H1 (cell line): ENCODE measurements at regions not wholly inside any gene's neighbourhood (a gene's known extent, or its start where the extent isn't known, plus 50 kb on each side); places are given as distances from the start of the nearest gene placed in this dataset.

ENCODE experiments used
- TAF7 ChIP-seq: optimal IDR thresholded peaks from 2 replicates; pipeline ENCODE3; 2011; ENCODE audit warnings: low read depth, mild to moderate bottlenecking, inconsistent platforms, low read length, moderate library complexity, borderline replicate concordance

- no peak for TF ChIP-seq TAF7
- TF ChIP-seq, all 59 proteins: peak for 0
These were observed 233.5 kb downstream of the MRPS30 start (continued) for GRCh38 chr5:45042283-45042682.
